HG03066 (cell line): ENCODE measurements at regions not wholly inside any gene's neighbourhood (a gene's known extent, or its start where the extent isn't known, plus 50 kb on each side); places are given as distances from the start of the nearest gene placed in this dataset.

Source experiments
- ATAC-seq: cut with Tn5 transposase; IDR thresholded peaks from one replicate; pipeline ENCODE4 v1.9.1; 2021; ENCODE audit warnings: low read depth; ENCODE audit not compliant: unreplicated experiment

DNA sequence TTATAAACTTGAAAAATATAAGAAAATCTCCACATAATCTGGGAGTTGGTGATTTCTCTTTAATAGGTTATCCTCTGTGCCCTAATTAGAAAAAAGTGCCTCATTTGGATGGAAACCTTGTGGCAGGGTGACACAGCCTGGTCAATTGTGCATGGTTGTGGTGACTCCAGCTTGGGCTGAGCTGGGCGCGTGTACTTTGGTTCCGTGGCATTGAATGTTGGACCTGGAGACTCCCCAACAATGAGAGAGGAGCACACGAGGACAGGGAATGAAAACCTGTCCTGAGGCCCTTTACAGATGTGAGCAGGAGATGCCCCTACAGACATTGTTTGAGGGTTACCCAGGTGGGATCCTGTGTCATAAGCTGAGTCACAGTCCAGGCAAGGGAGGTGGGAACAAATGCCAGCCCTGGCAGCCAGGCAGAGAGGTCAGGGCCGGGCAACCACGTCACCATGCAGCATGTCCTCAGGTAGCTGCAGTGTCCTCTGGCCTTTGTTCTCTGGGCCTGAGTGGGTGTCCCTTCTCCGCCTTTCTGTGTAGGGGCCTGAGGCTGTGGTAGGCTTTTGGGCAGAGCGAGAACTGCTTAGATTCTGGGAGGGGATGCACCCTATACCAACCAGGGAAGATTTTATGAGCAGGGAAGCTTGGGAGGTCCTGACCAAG is 147.4 kb upstream of the TBX20 start:
- no peak for ATAC-seq

DNA sequence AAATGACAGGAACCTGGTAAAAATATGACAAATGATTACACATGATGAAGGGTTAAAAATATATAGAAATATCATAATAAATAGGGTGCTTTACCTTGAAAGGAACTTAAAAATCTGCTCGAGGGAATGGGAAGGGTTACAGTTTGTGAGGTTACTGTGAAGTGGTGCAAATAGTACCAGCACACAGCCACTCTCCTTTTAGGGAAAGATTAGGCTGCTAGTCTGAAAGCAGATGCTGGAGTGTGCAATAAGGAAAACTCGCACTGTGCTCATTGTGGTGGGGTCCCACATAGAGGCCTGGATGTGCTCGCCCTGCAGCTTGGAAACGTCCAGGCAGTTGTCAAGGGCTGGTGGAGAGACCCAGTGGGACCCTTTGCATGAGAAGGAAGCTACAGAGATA is 145.9 kb upstream of the TBX20 start:
- ATAC-seq = no peak

DNA sequence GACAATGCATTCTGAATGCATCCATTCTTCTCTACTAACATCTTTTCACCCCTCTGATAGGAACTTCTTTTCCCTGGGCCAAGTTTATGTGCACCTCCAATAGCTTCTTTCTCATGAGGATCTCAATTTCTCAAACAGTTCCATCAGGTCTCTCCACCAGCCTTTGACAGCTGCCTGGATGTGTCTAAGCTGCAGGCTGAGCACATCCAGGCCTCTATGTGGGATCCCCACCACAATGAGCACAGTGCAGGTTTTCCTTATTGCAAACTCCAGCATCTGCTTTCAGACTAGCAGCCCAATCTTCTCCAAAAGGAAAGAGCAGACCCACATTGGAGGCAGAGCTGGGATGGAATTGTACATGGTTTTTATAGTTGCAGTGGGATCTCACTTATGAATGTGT is 145.3 kb upstream of the TBX20 start:
- no peak for ATAC-seq

DNA sequence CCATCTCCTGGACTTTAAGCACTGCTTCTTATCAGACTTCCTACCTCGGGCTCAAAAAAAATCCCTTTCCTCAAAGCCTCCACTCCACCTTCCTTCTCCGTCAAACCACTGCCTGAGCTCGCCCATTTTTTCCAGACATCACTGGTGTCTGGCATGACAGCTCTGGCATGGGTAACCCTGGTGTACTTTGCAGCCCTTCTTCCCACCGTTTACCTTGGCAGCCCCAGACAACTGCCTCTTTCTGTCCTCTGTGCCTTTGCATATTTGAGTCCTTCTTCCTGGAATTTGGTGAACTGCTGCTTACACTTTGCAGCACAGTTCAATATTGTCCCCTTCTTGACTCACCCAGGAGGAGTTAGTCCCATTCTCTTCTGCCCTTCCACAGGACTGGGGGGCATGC is 144.6 kb upstream of the TBX20 start:
- ATAC-seq = no peak

DNA sequence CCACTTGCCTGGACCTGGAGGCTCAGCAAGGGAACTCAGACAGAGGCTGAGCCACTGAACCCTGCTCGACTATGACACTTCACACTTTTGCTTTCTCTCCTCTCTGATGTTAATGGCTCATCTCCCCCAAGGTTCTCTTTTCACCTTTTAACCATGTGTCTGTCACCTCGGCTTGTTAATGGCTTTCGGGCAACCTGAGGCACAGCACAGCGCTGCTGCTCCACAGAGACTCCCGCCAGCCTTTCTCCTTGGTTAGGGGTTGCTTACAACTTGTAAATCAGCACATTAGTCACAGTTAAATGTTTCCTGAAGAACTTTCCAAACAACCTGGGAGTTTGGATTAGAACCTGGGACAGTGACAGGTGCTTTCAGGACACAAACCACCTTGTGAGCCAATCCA is 136.2 kb upstream of the TBX20 start:
- ATAC-seq = no peak

DNA sequence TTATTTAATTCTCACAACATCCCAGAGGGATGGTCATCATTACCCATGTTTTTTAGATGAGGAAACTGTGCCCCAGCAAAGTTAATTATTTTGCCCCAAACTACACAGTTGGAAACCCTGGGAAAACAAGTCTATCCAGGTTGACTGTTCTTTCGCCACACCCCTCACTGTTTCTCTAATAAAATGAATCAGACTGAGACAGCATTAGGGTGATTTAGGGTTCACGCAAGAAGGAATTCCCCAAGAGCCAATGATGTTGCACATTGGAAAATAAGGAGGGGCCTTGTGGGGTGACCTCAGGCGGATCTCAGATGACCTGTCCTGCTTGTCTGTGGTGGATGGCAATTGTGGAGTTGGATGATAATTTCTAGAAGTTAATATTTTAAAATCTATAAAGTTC is 135.7 kb upstream of the TBX20 start:
- no peak for ATAC-seq

DNA sequence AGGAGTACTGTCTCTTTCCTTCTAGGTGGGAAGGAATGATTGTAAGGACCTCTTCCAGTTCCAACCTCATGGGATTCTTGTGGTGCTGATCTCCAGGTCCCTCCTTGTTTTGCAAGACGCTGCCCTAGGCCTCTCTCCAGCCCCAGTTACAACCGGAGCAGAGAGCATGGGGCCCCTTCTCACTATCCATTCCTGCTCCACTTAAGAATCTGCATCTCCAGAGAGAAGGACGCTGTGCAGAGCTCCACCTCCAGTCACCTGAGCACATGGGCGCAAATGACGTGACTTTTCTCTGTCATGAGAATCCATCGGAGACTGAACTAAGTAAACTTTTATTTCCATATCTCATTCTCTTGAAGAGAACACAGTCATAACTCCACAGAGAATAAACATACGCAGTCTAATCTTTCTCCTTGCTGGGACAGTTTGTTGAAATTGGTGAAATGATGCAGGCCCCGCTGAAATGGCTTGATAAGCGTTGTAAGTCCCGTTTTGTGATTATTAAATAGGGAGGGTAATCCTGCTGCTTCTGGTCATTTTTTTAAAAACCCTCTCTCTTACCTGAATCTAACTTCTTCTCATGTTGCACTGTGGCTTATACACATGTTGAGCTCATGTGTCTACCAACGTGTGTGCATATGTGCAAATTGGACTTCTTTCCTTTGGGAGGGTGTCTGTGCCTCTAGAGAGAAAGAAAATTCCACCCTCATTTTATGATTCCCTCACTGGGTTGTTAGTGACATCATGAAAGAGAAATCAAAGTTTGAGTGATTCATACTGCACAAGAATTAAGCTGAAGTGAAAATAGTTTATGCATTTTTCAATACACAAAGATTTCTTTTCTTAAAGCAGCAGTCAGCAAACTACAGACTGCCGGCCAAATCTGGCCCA is 133.2 kb upstream of the TBX20 start:
- no peak for ATAC-seq

DNA sequence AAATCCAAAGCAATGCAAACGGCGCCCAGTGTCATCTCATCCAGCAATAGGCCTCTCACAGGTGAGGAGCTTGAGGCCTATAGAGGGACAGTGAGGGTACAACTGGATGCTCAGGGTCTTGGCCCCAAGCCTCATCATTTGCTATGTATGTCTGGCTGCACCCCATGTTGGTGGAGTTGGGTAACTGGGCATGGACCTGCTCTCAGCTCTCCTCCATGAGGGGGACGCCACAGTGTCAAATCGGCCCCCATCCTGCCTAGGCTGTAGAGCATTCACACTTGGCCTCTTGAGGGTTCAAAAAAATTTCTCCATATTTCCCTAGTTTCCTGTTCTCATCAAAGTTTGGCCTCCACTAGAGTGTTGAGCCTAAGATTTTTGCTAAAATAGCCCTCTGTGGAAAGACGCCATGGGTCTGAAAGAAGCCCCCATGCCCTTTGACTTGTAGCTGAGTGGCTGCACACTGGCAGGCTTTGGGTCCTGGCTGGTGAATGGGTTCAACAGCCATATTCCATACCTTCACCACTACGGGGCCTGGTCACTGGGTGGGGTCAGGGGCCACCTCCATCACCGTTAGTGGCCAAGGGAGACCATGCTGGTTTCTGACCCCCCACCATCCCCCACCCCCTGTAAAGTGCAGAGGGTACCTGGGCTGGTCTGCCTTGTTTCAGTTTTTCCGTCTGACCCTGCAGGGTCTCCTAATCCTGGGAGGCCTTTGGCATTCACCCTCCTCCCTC is 132.3 kb upstream of the TBX20 start:
- no peak for ATAC-seq

DNA sequence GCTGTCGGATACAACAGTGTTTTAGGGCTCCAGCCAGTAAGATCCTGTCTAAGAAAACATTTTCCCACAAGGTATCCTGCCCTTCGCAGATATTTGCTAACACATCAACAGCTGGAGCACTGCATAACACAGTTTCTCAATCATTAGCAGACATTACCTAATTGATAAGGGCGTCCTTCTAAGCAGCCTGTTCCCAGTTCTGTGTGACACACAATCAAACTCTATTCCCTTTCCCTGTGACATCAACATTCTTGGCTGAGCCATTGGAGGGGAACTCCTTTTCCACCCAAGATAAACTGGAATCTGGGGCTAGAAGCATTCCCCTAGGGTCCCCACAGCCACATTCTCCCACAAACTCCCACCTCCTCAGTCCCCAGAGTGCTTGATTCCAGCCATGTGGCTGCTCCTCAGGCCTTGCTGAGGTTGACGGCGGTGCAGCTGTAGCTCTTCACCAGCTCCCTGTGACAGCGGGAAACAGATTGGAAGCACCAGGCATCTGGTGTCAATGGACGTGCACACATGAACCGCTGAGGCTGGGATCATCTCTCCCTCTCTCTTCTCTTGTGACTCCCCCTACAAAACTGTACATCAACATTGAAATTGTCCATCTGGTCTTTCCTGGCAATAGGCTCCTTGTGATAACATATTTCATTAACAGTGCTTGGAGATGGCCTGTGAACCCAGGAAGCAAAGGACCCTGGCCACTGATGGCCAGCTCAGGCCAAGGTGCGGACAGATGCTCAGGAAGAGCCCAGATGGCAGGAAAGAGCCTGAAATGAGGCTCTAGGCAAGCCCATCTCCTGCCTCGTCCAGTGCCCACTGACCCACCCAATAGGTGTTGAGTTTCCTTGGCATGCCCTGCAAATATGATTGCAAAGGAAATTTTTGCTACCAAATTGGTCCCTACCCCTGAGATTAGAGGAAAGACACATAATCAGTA is 131.1 kb upstream of the TBX20 start:
- no peak for ATAC-seq

DNA sequence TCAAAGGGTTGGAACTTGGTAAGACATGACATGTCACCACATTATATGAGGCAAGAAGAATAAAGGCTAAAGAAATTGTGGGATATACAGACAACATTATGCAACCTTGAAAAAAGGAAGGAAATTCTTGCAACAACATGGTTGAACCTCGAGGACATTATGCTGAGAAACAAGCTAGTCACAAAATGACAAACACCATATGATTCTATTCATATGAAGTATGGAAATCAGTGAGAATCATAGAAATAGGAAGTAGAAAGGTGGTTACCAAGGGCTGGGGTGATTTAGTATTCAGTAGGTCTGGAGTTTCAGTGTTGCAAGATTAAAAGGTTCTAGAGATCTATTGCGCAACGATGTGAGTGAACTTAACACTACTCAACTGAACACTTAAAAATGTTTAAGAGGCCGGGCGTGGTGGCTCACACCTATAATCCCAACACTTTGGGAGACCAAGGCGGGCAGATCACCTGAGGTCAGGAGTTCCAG is 126.9 kb upstream of the TBX20 start:
- ATAC-seq = no peak

DNA sequence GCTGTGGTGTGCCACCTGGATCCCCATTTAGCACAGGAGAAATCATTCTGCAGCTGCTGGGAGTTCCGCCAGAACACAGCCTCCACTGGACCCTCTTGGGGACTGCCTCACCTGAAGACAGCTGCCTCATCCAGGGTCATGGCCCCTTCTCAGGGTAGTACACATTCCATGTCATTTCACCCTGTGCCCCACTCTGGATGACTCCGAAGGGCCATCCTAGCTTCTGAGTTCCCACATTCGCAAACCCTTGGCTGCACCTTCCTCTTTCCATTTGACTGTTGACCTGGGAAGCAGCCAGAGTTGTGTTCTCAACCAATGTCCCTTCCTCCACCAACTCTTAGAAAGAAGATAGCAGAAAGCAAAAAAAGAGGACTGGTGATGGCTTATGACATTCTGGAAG is 125.6 kb upstream of the TBX20 start:
- ATAC-seq = no peak

DNA sequence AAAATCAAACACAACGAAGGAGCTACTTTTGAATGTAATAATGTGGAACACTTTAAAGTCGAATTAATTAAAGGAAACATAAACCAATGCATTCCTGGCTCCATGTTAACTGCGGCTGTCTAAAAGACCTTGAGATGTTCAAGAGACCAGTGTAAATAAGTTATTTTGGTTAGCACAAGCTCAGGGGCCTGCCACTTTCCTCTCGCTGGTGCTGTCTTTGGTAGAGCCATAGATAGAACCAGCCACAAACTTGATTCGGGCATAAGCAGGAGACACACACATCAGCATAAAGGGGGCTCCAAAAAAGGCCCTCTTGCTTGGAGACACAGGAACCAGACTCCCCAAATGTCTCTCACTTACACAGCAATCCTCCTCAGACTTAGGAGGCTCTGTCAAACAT is 121.6 kb upstream of the TBX20 start:
- ATAC-seq = no peak

DNA sequence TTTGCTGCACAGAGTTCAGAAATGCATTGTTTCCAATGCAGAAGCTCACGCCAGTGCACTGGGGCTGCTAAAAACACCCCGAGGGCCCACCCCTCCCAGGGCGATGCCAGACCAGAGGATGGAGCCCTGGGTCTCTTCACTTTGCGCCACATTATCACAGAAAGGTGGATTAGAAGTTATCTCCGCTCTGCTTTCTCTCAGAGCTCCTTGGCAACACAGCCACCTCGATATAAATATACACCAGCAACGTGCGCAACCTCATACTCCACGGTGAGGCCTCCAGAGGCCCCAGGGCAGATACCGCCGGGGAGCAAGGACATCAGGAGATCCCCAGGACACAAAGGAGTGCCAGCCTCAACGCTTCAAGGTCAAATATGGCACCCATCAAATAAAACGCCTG is 121.0 kb upstream of the TBX20 start:
- ATAC-seq = no peak

DNA sequence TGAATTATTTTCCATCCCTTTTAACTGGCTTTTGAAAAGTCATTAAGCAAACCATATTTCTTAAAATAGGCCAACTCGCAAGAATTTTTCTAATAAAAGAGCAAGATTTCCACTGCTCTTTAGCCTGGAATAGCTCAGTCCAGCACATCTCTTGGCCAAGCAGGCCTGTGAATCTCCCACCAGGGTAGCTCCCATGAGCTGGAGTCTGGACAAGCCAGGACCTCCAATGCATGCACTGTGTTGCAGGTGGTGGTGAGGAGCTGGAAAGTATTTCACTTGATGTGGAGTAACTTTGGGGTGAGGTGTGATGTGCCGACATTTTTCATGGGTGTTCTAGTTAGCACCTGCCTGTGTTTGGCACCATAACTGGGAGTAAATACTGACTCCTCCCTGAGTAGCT is 117.3 kb upstream of the TBX20 start:
- ATAC-seq = no peak

DNA sequence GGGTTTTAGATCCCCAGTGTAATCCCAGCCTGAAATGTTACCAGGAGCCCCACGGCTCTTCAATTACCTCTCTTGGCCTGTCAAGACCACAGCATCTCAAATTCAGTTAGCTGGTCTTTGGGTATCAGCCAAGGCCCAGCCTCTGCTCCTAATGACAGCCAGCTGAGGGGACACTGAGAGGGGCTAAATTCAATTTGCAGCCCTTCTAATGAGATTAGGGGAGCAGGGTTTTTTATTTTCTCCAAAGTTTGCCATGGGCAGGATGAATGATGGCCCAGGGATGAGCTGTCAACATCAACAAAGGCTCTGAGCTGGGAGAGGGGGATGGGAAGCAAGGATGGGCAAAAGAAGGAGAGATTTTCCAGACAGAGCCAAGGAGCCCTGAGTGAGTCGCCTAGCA is 116.8 kb upstream of the TBX20 start:
- no peak for ATAC-seq

DNA sequence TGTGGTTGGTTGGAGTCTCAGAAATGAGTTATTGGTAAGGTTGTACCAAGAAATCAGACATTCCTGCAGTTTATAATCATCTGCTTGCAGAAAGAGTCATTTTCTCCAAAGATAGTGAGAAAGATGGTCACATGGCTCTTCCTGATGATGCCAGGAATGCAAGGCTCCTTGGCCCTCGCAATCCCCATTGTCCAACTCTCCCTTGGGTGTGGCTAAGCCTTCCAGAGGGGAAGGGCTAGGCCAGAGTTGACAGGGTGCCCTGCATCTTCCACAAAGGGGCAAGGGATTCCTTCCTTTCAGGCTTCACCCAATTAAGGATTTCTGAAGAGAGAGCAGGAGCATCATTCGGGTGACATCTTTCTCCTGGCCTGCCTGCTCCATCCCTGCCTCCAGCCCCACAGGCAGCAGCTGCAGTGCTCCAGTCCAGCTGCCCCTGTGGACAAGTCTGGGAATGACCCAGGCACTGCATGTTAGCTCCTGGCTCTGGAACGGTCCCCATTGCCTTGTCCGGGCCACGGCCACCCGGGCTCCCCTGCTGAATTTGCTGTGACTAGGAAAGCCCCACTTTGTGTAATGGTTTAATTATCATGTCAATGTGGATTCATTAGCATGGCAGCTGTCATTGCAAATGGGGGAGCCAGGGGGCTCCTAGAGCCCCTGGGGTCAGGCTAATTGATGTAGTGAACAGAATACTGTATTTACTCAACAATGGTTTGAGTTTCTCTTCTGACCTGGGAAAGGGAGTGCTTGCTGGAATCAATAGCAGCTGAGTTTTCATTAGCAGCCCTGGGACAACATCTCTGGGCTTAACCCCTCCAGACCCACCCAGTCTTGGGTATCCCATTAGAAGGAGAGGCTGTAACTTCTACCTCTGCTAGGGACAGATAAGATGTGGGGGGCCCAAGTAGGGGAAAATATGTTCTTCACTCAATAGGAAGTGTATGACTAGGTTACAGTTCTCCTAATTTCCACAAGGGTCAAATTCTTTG is 112.6 kb upstream of the TBX20 start:
- no peak for ATAC-seq

DNA sequence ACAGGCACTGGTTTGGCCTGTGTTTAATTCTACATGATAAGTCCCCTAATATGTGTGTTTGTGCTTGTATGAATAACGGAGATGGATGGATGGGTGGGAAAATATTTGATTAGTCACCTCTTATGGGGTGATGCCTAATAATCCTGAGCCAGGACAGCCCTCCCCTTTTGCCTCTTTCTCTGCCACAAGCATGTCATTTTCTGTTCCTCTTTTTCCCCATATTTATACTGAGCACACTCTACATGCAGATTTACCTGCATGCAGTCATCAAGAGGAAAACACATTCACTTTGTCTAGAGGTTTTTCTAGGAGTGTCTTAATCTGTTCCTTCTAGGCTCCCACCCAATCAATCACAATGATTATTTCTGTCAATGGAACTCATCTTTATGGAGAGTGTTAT is 111.6 kb upstream of the TBX20 start:
- ATAC-seq = no peak

DNA sequence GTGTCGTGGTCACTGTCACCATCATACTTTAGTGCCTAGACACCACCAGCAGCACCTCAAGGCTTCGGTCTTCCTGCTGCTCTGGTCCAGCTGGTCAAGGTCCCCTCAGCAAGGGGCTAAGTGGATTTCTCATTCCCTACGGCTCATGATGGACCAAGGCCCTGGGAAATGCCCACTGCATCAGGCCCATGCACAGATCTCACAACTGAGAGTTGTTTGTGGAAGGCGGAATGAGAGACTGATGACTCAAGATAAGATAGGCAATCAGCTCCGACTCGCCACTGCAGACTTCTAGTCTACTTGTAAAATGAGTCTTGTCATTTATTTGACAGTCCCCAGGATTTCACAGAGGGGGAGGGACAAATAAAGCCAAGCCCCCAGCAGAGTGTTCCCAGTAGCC is 108.4 kb upstream of the TBX20 start:
- no peak for ATAC-seq

DNA sequence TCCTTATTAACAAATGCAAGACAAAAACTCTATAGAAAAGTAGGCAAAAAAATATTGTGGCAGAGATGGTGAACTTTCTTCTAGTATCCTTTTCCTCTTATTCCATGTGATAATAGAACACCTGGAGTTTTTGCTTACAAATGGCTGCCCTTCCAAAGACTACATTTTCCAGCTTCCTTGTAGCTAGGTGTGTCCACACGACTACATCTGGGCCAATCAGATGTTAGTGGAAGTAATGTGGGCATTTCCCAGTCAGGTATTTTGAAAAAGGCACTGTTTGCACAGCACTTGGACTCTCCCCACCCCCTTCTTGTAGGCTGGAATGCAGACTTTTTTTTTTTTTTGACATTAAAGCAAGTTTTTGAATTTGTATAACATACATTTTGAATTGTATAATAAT is 105.5 kb upstream of the TBX20 start:
- ATAC-seq = no peak
